T1000 (cell line): ENCODE measurements at regions not wholly inside any gene's neighbourhood (a gene's known extent, or its start where the extent isn't known, plus 50 kb on each side); places are given as distances from the start of the nearest gene placed in this dataset.

ENCODE experiments used
- DNase-seq: peaks from one replicate; lab custom pipeline; 2025; ENCODE audit warnings: mixed read lengths; lab: John Stamatoyannopoulos, UW

DNA sequence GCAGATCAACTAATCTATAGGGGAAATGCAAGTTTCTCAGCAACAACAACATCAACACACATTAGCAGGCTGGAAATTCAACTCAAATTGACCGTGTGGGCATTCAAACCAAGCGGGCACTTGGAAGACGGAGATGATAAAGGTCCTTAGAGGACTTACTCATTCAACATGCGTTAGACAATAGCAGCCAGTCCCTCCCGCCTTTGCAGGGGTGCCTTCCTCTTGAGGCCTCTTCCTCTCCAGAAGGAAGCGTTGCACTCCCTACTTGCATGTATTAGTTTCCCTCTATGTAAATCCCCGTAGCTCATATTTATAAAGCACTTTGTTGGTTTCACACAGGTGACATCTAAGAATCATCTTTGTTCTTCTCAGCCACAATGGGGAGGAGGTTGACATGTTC, 300.8 kb upstream of the STXBP5 start:
- no peak for DNase-seq

GRCh38 chr6:146904596-146904995, 299.6 kb upstream of the STXBP5 start:
- DNase-seq = no peak

GRCh38 chr6:146905181-146905704, 299.0 kb upstream of the STXBP5 start:
- peak; percentile 42 for DNase-seq

DNA sequence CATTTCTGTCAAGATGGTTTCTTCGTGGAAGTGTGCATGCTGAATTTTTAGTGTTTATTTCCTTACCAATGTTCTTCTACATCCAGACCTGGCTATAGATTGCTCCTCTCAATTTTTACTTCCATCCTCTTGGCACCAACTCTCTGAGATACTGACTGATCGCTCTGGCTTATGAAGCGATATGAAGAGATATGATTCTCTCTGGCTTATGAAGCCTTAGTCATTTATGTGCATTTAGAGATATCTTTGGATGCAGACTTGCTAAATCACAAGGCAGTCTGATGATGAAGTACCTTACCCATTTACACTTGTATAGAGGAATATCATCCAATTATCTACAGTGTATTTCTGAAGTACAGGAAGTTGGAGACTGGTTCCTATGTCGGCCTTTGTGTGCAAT, 295.4 kb upstream of the STXBP5 start:
- DNase-seq = no peak

DNA sequence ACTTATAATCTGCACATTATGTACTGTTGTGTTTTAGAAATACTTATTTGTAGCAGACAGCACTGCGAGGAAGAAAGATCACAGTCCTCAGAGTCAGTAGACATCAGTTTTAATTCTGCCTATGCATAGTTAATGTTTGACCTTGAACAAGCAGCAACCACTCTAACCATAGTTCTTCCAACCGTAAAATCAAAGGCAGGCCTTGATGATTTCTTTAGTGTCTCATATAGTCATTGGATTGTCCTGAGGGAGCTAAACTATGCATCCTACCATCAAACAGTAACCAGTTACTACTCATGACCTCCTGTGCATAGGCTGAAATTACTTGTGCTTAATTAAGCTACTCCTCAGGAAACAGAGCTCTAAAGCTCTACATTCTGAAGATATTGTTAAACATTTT, 294.8 kb upstream of the STXBP5 start:
- DNase-seq = no peak

DNA sequence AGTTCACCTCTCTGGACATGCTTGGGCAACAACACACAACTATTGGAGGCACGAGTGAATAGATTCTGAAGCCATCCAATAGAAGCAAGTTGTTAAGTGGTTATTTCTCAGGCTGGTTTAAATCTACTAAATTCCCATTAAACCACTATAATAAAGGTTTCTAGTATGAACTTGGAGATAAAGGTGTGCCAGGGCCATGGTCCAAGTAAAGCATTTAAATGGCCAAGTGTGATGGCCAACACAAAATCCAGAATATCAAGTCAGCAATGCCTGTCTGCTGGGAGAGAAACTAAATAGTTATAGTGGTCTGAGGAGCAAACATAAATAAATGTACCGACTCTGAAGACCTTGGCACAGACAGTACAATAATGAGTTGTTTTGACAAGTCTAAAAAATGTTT, 294.3 kb upstream of the STXBP5 start:
- DNase-seq = no peak

DNA sequence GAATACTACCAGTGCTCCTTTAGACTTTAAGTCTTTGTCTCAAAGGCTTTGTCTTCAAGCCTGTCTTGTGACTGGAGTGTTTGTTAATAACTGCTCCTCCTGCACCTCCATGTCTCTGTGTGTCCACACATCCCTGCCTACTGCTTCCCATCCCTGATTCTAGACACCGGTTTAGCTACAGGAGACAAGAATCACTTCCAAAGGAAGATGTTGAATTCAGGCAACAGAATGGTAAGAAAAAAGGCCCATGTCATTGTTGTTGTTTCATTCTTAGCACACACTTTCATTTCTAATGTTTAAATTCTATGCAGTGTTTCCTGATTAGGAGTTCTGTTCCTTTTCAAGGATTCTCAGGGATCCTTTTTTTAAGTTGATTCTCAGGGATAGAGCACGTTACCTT, 293.6 kb upstream of the STXBP5 start:
- DNase-seq = no peak

- DNase-seq = no peak
Measured at GRCh38 chr6:146911635-146912215, 292.5 kb upstream of the STXBP5 start.

DNA sequence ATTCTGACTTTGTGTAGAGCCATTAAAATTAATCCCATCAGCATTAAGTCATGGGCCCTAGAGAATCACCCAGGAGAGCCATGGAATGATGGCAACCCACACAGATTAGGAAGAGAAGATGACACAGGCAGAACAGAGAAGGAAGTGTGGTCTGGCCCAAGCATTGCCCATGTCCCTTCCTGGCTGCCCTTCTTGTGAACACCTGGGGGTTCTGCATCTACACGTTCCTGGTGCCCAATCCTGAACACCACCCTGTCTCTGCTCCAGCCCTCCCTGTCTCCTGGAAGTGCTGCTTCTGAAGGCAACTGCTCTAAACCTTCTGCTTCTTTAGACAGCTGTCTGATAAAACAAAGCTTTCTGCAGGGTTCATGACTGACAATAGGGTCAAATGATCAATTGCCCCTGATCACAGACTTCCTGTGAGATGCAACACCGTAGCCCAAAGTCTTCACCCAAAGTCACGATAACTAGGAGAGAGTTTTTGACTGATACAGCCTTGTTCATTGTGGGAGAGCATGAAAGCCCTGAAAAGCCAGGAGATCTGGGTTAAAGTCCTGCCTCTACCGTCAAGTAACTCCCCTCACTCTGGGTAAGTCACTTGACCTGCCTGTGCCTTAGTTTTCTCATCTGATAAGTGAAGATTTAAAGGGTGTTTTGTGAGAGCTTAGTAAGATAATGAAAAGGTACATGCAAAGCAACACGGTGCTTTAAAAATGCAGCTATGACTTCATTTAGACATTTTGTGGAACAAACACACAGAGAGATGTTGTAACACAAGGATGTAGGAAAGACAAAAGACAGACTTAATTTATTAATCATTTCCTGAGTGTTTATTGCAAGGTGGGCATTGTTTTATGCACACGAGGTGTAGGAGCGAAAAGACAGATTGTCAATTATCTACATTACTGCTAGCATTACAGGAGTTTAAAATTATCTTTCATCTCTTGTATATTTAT, 291.2 kb upstream of the STXBP5 start:
- no peak for DNase-seq

DNA sequence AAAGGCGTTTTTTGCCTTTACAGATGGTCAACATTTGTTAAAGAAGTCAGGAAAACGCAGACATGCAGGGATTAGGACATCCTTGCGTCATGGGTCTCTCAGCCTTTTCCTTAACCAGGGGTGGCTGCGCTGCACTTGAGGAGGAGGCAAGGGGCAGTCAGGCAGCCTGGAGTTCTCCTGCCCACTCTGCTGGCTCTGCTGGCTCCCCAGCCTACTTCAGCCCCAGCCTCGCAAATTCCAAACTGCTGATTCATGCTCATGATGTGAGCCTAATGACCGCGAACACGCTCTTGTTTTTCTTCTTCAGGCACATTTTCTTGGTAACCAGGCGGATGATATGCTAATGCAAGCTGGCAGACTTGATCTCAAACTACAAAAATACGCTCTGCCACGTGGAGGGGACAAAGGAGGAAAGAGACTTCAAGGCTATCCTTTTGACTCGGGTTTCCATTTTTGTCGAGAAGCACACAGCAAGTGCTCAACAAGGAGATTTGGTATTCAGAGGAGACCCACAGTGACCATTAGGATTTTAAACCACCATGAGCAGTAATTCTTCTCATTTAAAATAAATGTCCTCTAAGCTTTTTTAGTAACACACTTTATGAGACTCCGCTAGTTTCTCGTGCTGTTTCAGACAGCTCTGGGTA, 290.3 kb upstream of the STXBP5 start:
- peak; percentile 82 for DNase-seq

GRCh38 chr6:146914489-146915483, 289.4 kb upstream of the STXBP5 start:
- DNase-seq = peak; percentile 47

DNA sequence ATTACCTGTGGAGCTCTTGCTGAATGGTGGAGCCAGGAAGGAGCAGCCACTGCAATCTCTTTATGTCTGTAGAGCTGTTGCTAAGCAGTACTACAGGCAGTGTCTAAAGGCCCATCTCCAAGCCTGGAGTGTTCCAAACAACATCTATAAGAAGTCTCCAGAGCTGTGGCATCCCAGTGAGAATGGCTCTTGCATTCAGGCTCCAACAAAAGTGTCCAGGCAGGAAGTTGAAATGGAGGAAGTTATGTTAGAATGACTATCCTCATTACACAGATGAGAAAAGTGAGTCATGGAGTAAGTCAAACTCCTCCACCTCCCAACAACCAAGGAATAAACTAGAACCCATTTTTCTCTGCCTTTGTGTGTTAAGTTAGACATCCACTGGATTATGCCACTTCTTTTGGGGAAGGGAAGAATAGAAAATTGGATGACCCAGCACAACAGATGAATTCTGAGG, 288.5 kb upstream of the STXBP5 start:
- peak; percentile 6 for DNase-seq

- no peak for DNase-seq
Measured at GRCh38 chr6:146916435-146917025, 287.7 kb upstream of the STXBP5 start.

- no peak for DNase-seq
Measured at GRCh38 chr6:146917182-146917581, 287.0 kb upstream of the STXBP5 start.

DNA sequence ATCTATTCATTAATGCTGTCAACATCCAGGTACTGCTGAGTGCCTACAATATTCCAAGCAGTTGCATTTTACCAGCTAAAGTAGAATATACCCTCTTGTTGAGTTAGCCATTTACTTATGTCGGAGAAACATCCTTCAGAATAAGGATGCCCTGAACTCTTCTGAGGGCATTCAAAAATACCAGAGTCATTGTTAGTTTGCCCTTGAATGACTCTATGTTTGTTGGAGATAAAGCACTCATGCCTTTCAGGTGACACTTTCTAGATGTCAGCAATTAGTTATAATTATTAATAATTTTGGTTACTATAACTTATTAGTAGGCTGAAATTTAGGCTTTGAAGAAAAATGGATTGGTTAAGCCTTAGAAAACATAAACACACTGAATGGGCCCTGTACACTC, 286.2 kb upstream of the STXBP5 start:
- no peak for DNase-seq

- no peak for DNase-seq
Measured at GRCh38 chr6:146919017-146919416, 285.2 kb upstream of the STXBP5 start.

- DNase-seq = no peak
Measured at GRCh38 chr6:146923205-146923833, 280.9 kb upstream of the STXBP5 start.

DNA sequence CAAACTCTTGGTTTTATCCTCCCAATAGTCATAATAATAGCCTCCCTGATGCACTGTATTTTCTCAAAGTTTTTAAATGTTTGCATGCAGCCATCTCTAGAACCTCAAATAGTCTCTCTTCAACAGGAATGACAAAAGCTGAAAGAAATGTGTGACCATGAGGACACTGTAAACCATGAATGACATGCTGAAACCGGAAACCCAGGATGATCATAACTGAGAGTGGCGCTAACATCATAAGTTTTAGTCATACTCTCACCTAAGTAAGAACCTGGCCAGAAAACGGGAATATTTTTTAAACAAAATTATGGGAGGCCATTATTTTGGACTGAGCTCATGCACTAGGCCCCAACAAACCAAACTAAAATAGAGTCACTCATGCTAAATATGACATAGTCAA, 278.4 kb upstream of the STXBP5 start:
- no peak for DNase-seq

DNA sequence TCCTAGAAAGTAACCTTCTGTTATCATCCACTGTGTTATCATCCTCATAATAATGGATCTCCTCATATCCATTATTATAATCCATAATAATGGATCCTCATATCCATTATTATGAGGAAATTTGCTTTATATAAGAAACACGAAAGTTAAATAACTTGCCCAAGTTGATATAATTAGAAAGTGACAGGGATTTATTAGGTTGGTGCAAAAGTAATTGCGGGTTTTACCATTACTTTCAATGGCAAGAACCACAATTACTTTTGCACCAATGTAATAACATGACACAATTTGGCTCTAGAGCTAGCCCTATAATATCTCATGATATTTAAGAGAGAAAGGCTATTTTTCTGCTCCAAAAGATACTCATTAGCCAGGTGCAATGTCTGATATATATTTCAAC, 275.7 kb upstream of the STXBP5 start:
- DNase-seq = no peak

GRCh38 chr6:146931214-146931613, 273.0 kb upstream of the STXBP5 start:
- DNase-seq = no peak

DNA sequence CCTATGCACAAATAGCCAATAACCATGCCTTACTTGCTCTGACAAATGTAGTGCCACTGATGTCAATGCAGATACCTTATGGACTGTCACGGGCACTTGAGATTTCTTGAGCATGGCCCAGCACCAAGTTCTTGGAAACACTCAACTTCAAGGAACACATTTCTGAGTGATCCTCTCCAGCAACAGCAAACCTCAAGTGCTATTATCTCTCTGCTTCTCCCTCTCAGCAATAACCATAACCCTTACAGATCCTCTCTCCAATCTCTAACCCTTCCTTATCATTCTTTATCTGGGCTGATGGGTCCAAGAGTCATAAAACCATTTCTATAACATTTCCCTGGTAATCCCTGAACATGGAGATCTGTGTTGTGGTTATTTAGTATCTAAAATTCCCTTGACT, 266.9 kb upstream of the STXBP5 start:
- DNase-seq = no peak
